Left ventricle myocardium inferior (tissue), 1 donor: ENCODE measurements at regions not wholly inside any gene's neighbourhood (a gene's known extent, or its start where the extent isn't known, plus 50 kb on each side); places are given as distances from the start of the nearest gene placed in this dataset.

ENCODE experiments used
- DNase-seq: peaks from one replicate; pipeline ENCODE4 v3.0.0-alpha.2; 2020
- H3K27ac ChIP-seq: fragments of 200-600 bp; replicated peaks from 2 replicates; pipeline ENCODE4 v1.8.0; 2021
- H3K27me3 ChIP-seq: fragments of 200-600 bp; 2 replicates; pipeline ENCODE4 v1.8.0; 2021; ENCODE audit warnings: low read depth
- H3K36me3 ChIP-seq: fragments of 200-600 bp; 2 replicates; pipeline ENCODE4 v1.8.0; 2021
- H3K4me1 ChIP-seq: fragments of 200-600 bp; 2 replicates; pipeline ENCODE4 v1.8.0; 2021
- H3K4me3 ChIP-seq: fragments of 200-600 bp; 2 replicates; pipeline ENCODE4 v1.8.0; 2021; ENCODE audit warnings: mild to moderate bottlenecking, moderate library complexity
- H3K9me3 ChIP-seq: fragments of 200-600 bp; replicated peaks from 2 replicates; pipeline ENCODE4 v1.8.0; 2021
- intact Hi-C: fragments of 100-400 bp; cut with micrococcal nuclease; formaldehyde crosslinking; loops from one replicate; pipeline ENCODE4 v1.11.0; 2022
- TF ChIP-seq, protein P1 (sequence below): fragments of 200-600 bp; IDR thresholded peaks from 2 replicates; pipeline ENCODE4 v1.8.0; 2021; ENCODE audit warnings: antibody characterized with exemption, mild to moderate bottlenecking, borderline replicate concordance
- donor health status: DM: no; HTN: yes; CAD: no; lungs with severe emphysema.

- intact Hi-C loops: no loop called here
- TF ChIP-seq, protein P1, sequence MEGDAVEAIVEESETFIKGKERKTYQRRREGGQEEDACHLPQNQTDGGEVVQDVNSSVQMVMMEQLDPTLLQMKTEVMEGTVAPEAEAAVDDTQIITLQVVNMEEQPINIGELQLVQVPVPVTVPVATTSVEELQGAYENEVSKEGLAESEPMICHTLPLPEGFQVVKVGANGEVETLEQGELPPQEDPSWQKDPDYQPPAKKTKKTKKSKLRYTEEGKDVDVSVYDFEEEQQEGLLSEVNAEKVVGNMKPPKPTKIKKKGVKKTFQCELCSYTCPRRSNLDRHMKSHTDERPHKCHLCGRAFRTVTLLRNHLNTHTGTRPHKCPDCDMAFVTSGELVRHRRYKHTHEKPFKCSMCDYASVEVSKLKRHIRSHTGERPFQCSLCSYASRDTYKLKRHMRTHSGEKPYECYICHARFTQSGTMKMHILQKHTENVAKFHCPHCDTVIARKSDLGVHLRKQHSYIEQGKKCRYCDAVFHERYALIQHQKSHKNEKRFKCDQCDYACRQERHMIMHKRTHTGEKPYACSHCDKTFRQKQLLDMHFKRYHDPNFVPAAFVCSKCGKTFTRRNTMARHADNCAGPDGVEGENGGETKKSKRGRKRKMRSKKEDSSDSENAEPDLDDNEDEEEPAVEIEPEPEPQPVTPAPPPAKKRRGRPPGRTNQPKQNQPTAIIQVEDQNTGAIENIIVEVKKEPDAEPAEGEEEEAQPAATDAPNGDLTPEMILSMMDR: no peak
- Histone ChIP-seq H3K9me3 (peaks cover 8% of the 10 kb centered on the region), H3K4me3 (no peak overlapping the region), H3K4me1 (no peaks in the 10 kb centered on the region), H3K36me3 (no peaks in the 10 kb centered on the region), H3K27ac (no peak overlapping the region), H3K27me3 (no peaks in the 10 kb centered on the region)
- no peak for DNase-seq
These were observed 191.8 kb downstream of the RNF144A start for GRCh38 chr2:7108792-7109532.

GRCh38 chr2:7109533-7109885, 192.3 kb downstream of the RNF144A start:
- no peak for DNase-seq
- intact Hi-C loops: no loop called here

DNA sequence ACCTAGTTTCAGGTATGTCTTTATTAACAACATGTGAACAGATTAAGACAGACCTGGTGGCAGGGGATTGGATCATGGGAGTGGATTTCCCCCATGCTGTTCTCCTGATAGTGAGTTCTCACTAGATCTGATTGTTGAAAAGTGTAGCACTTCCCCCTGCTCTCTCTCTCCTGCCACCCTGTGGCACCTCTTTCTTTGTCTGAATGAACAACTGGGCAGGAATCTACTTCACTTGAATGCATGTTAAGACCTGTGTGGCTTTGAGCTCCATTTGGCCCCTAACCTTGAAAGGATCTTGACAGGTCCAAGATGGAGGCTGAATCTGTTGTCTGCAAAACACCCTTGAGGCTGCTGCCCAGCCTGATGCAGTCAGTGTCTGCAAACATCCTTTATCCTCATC, 194.4 kb downstream of the RNF144A start:
- Histone ChIP-seq H3K27me3 (no peaks in the 10 kb centered on the region), H3K36me3 (no peaks in the 10 kb centered on the region), H3K4me1 (no peaks in the 10 kb centered on the region), H3K9me3 (peaks cover 17% of the 10 kb centered on the region), H3K4me3 (no peak overlapping the region), H3K27ac (no peak overlapping the region)
- intact Hi-C loops: no loop called here
- no peak for DNase-seq
- TF ChIP-seq, protein P1: peak; percentile 19

More at GRCh38 chr2:7109533-7109885, 192.3 kb downstream of the RNF144A start:
- peaks cover 14% of the 10 kb centered on the region for H3K9me3 ChIP-seq
- no peaks in the 10 kb centered on the region for H3K36me3 ChIP-seq
- H3K27me3 ChIP-seq: no peaks in the 10 kb centered on the region
- H3K4me1 ChIP-seq: no peaks in the 10 kb centered on the region
- TF ChIP-seq, protein P1: no peak
- no peak overlapping the region for H3K4me3 ChIP-seq
- no peak overlapping the region for H3K27ac ChIP-seq

DNA sequence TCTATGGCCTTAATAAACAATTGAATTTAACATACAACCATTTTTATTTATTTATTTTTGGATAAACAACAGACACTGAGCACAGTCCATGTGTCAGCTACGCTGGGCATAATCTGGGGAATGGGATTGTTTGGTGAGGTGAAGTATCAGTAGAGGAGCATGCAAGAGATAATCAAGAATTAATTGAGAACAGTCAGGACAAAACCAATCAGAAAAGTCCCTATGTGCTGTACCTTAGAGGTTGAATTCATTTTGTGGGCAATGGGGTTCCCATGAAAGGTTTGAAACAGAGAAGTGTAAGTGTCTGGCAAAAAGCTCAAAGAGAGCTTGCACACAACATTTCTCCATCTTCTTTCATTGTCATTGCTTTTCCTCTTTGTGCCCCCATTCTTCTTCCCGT, 198.2 kb downstream of the RNF144A start:
- intact Hi-C loops: no loop called here
- Histone ChIP-seq H3K9me3 (peaks cover 17% of the 10 kb centered on the region), H3K27ac (no peak overlapping the region), H3K4me3 (no peak overlapping the region), H3K36me3 (no peaks in the 10 kb centered on the region), H3K27me3 (no peaks in the 10 kb centered on the region), H3K4me1 (no peaks in the 10 kb centered on the region)
- DNase-seq: no peak
- TF ChIP-seq, protein P1: no peak

DNA sequence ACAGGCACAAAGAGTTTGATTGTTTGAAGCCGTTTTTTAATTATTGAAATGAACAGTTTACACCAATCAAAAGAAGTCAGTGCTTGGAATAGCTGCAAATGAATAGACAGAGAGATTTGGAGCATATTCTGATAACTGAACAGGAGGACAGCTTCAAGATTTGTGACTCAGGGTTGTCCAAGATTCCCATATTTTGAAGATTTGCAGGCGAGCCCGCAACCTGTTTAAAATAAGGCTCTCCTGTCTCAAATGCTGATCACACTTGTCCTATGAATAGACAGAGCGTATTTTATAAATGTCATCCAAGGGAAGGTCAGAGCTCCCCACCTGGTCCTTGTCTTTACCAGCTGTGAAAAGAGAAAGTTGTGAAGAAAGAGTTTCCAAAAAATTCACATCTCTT, 198.7 kb downstream of the RNF144A start:
- Histone ChIP-seq H3K27ac (no peak overlapping the region), H3K4me1 (no peaks in the 10 kb centered on the region), H3K36me3 (no peaks in the 10 kb centered on the region), H3K27me3 (no peaks in the 10 kb centered on the region), H3K4me3 (no peak overlapping the region), H3K9me3 (peaks cover 17% of the 10 kb centered on the region)
- TF ChIP-seq, protein P1: no peak
- DNase-seq: no peak
- intact Hi-C loops: no loop called here
